LNCaP clone FGC (cell line): ENCODE measurements at regions not wholly inside any gene's neighbourhood (a gene's known extent, or its start where the extent isn't known, plus 50 kb on each side); places are given as distances from the start of the nearest gene placed in this dataset.

Experiments
- DNase-seq: peaks from one replicate; pipeline ENCODE4 v3.0.0-alpha.2; 2011; ENCODE audit warnings: low read depth
- H3K4me3 ChIP-seq: 2 replicates; pipeline ENCODE4 v1.5.1; 2011; ENCODE audit warnings: mild to moderate bottlenecking, low read depth, low read length, control low read depth
- TF ChIP-seq, protein P1 (sequence below): IDR thresholded peaks from 2 replicates; pipeline ENCODE4 v1.5.1; 2012; ENCODE audit warnings: mild to moderate bottlenecking; ENCODE audit not compliant: control insufficient read depth, insufficient read depth; ENCODE audit errors: extremely low read depth

- DNase-seq = peak; percentile 27
- no peak overlapping the region for H3K4me3 ChIP-seq
- TF ChIP-seq, protein P1, sequence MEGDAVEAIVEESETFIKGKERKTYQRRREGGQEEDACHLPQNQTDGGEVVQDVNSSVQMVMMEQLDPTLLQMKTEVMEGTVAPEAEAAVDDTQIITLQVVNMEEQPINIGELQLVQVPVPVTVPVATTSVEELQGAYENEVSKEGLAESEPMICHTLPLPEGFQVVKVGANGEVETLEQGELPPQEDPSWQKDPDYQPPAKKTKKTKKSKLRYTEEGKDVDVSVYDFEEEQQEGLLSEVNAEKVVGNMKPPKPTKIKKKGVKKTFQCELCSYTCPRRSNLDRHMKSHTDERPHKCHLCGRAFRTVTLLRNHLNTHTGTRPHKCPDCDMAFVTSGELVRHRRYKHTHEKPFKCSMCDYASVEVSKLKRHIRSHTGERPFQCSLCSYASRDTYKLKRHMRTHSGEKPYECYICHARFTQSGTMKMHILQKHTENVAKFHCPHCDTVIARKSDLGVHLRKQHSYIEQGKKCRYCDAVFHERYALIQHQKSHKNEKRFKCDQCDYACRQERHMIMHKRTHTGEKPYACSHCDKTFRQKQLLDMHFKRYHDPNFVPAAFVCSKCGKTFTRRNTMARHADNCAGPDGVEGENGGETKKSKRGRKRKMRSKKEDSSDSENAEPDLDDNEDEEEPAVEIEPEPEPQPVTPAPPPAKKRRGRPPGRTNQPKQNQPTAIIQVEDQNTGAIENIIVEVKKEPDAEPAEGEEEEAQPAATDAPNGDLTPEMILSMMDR = no peak
Measured at GRCh38 chr13:64640002-64640401, 2590.1 kb downstream of the PCDH9 start.

GRCh38 chr13:64639206-64639605 is 2590.9 kb downstream of the PCDH9 start:
- DNase-seq = no peak
- TF ChIP-seq, protein P1 = no peak
- no peak overlapping the region for H3K4me3 ChIP-seq

- DNase-seq = no peak
- TF ChIP-seq, protein P1 = no peak
- no peak overlapping the region for H3K4me3 ChIP-seq
Measured at GRCh38 chr13:64633948-64634347, 2596.2 kb downstream of the PCDH9 start.

DNA sequence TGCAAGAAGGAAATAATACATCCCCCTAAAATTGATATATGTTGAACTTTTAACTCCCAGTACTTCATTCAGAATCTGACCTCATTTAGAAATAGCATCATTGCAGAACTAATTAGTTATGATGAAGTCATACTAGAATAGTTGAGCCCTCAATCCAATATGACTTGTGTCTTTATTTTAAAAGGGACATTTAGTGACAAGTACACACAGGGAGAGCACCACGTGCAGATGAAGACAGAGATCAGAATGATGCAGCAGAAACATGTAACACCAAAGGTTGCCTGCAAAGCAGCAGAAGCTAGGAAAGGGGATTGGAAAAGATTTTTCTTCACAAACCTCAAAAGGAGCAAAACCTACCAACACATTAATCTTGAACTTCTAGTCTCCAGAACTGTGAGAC is 2602.5 kb downstream of the PCDH9 start:
- H3K4me3 ChIP-seq = no peak overlapping the region
- TF ChIP-seq, protein P1 = no peak
- DNase-seq = no peak

DNA sequence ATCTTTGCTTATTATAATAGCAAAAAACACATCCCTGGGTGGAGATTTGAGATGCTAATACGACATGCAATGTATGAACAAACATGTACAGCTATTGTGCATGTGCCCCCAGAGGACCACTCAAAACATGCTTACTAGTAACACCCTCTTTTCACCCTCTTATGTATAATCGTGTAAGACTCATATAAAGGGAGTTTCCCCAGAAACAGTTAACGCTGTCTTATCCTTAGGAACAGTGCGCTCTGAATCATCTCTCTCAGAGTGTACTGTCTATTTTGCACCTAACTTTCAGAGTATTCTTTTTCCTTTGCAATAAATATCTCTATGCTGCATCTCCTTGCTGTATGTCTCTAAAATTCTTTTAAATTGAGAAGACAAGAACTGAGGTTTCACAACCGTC is 2604.0 kb downstream of the PCDH9 start:
- DNase-seq = no peak
- no peak overlapping the region for H3K4me3 ChIP-seq
- TF ChIP-seq, protein P1 = no peak

- TF ChIP-seq, protein P1 = no peak
- DNase-seq = no peak
Measured at GRCh38 chr13:64617231-64617630, 2612.9 kb downstream of the PCDH9 start.

DNA sequence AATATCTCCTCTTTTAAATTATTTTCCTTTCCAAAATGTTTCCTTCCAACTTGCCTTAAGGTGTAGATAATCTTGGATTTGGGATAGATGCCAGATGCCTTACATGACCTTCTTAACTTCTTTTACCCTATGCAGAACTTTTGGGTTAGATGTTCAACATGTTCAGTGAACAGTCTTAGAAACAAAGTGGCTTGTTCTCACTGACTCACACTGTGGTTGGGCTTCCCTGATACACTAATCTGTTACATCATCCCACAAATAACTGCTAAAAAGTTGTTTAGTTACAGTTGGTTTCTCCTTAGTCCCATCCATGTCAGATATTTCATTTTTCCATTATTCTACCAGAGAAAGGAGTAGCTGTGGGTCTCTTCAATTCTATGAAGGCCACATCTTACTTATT is 2638.2 kb downstream of the PCDH9 start:
- no peak overlapping the region for H3K4me3 ChIP-seq
- TF ChIP-seq, protein P1 = no peak
- no peak for DNase-seq

More at GRCh38 chr13:64617231-64617630, 2612.9 kb downstream of the PCDH9 start:
- no peak overlapping the region for H3K4me3 ChIP-seq
